Stomach (tissue), 4 donors: ENCODE measurements at regions not wholly inside any gene's neighbourhood (a gene's known extent, or its start where the extent isn't known, plus 50 kb on each side); places are given as distances from the start of the nearest gene placed in this dataset.
"Not testable (repeated sequence)": the region's sequence is repeated elsewhere in the genome, so short reads cannot be mapped to it uniquely, and the experiment has no call there.

Source experiments
- EP300 ChIP-seq: sonication (generic); formaldehyde crosslinking; IDR thresholded peaks from one replicate; pipeline ENCODE4 v1.6.1; 2017; ENCODE audit warnings: antibody characterized with exemption
- POLR2A ChIP-seq, 4 donors: fragments of 450-650 bp; IDR thresholded peaks; one replicate each; pipeline ENCODE4 v1.6.1; 2016; ENCODE audit warnings: antibody characterized with exemption in 4 of 4, control low read depth in 2 of 4, mild to moderate bottlenecking in 1 of 4, moderate library complexity in 1 of 4
- POLR2AphosphoS5 ChIP-seq, 3 donors: sonication (generic); formaldehyde crosslinking; IDR thresholded peaks; one replicate each; pipeline ENCODE4 v1.6.1; 2016; ENCODE audit warnings: antibody characterized with exemption in 3 of 3
- TF ChIP-seq, protein P1 (sequence below), 7 experiments: fragments of 450-650 bp in 4 of 7; fragments of 200-600 bp in 3 of 7; sonication (generic) in 3 of 7; IDR thresholded peaks; one replicate each; pipeline ENCODE4 v1.5.1; 2016 to 2019; ENCODE audit warnings: antibody characterized with exemption in 7 of 7, control low read depth in 2 of 7, mild to moderate bottlenecking in 1 of 7

- not testable (repeated sequence) for TF ChIP-seq EP300; POLR2A (IDR thresholded peaks at IDR 0.05); POLR2AphosphoS5 (IDR thresholded peaks at IDR 0.05)
- TF ChIP-seq, protein P1, sequence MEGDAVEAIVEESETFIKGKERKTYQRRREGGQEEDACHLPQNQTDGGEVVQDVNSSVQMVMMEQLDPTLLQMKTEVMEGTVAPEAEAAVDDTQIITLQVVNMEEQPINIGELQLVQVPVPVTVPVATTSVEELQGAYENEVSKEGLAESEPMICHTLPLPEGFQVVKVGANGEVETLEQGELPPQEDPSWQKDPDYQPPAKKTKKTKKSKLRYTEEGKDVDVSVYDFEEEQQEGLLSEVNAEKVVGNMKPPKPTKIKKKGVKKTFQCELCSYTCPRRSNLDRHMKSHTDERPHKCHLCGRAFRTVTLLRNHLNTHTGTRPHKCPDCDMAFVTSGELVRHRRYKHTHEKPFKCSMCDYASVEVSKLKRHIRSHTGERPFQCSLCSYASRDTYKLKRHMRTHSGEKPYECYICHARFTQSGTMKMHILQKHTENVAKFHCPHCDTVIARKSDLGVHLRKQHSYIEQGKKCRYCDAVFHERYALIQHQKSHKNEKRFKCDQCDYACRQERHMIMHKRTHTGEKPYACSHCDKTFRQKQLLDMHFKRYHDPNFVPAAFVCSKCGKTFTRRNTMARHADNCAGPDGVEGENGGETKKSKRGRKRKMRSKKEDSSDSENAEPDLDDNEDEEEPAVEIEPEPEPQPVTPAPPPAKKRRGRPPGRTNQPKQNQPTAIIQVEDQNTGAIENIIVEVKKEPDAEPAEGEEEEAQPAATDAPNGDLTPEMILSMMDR (IDR thresholded peaks at IDR 0.05) = not testable (repeated sequence)
These were observed 203.9 kb downstream of the SPATA31A1 start for GRCh38 chr9:39559384-39559783.
